ENCODE measurements at regions not wholly inside any gene's neighbourhood (a gene's known extent, or its start where the extent isn't known, plus 50 kb on each side); places are given as distances from the start of the nearest gene placed in this dataset.

DNA sequence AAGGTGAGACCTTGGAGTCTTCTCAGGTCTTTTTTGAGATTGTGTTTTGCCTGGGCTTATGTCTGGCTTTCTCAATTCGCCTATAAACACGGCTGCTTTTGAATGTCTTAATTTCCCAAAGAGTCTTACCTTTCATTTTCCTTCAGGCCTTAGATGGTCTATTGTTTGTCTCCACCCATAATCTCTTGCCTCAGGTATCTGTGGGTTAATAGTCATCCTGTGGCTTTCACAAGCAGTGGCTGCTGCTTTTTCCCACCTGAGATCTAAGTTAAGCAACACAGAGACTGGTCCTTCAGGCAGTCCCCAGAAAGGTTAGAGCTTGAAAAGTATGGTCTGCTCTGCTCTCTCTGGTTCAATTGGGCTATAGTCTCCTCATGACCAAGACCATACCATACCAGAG lies 275.3 kb downstream of the INSIG2 start:
- TF ChIP-seq, protein P1, sequence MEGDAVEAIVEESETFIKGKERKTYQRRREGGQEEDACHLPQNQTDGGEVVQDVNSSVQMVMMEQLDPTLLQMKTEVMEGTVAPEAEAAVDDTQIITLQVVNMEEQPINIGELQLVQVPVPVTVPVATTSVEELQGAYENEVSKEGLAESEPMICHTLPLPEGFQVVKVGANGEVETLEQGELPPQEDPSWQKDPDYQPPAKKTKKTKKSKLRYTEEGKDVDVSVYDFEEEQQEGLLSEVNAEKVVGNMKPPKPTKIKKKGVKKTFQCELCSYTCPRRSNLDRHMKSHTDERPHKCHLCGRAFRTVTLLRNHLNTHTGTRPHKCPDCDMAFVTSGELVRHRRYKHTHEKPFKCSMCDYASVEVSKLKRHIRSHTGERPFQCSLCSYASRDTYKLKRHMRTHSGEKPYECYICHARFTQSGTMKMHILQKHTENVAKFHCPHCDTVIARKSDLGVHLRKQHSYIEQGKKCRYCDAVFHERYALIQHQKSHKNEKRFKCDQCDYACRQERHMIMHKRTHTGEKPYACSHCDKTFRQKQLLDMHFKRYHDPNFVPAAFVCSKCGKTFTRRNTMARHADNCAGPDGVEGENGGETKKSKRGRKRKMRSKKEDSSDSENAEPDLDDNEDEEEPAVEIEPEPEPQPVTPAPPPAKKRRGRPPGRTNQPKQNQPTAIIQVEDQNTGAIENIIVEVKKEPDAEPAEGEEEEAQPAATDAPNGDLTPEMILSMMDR (conservative IDR thresholded peaks at IDR 0.05; ENCODE audit: low read length), result no peak
- TF ChIP-seq EZH2phosphoT487 (IDR thresholded peaks at IDR 0.05; ENCODE audit: borderline replicate concordance), result no peak
